Lower lobe of right lung (tissue), 2 donors: ENCODE measurements at regions not wholly inside any gene's neighbourhood (a gene's known extent, or its start where the extent isn't known, plus 50 kb on each side); places are given as distances from the start of the nearest gene placed in this dataset.

Experiments used
- ATAC-seq, 2 donors: fragments of 200-7000 bp; cut with Tn5 transposase; one replicate each; pipeline ENCODE4 v1.9.1; 2020 to 2022; ENCODE audit warnings: mild to moderate bottlenecking in 2 of 2, moderate library complexity in 2 of 2
- DNase-seq: peaks from one replicate; pipeline ENCODE4 v3.0.0-alpha.2; 2020
- H3K27ac ChIP-seq: fragments of 200-600 bp; one replicate; pipeline ENCODE4 v1.8.0; 2022
- H3K27me3 ChIP-seq: fragments of 200-600 bp; one replicate; pipeline ENCODE4 v1.8.0; 2022; ENCODE audit warnings: low read depth
- H3K36me3 ChIP-seq: fragments of 200-600 bp; one replicate; pipeline ENCODE4 v1.8.0; 2022; ENCODE audit warnings: mild to moderate bottlenecking
- H3K4me1 ChIP-seq: fragments of 200-600 bp; one replicate; pipeline ENCODE4 v1.8.0; 2022
- H3K4me3 ChIP-seq: fragments of 200-600 bp; one replicate; pipeline ENCODE4 v1.8.0; 2022; ENCODE audit warnings: mild to moderate bottlenecking
- H3K9me3 ChIP-seq: fragments of 200-600 bp; one replicate; pipeline ENCODE4 v1.8.0; 2022
- CTCF ChIP-seq: fragments of 200-600 bp; IDR thresholded peaks from one replicate; pipeline ENCODE4 v1.8.0; 2022; ENCODE audit warnings: antibody characterized with exemption, mild to moderate bottlenecking
- intact Hi-C: fragments of 100-400 bp; cut with DNase I; formaldehyde crosslinking; loops from one replicate; pipeline ENCODE4 v1.11.0; 2022
- donor health status: DM: no; HTN: yes; CAD: no; lungs with severe emphysema.

GRCh38 chr18:79625924-79626561 lies 53.6 kb upstream of the CTDP1 start:
- Histone ChIP-seq H3K4me3 (no peak overlapping the region), H3K36me3 (no peaks in the 10 kb centered on the region), H3K27me3 (peaks cover 22% of the 10 kb centered on the region), H3K4me1 (peaks cover 20% of the 10 kb centered on the region), H3K27ac (no peak overlapping the region), H3K9me3 (no peaks in the 10 kb centered on the region)
- intact Hi-C loops, result no loop called here
- DNase-seq, result no peak
- TF ChIP-seq CTCF, result no peak
- ATAC-seq, result no peak

- Histone ChIP-seq H3K27ac (no peak overlapping the region), H3K36me3 (no peaks in the 10 kb centered on the region), H3K27me3 (peaks cover 22% of the 10 kb centered on the region), H3K9me3 (no peaks in the 10 kb centered on the region), H3K4me1 (peaks cover 20% of the 10 kb centered on the region), H3K4me3 (no peak overlapping the region)
- intact Hi-C loops, result no loop called here
- DNase-seq (no peak), ATAC-seq (no peak)
- no peak for TF ChIP-seq CTCF
These were observed 52.5 kb upstream of the CTDP1 start for GRCh38 chr18:79626905-79627749.

- no peak overlapping the region for H3K27ac ChIP-seq
- H3K4me1 ChIP-seq, result peaks cover 20% of the 10 kb centered on the region
- DNase-seq (no peak), ATAC-seq (no peak)
- H3K4me3 ChIP-seq, result no peak overlapping the region
- intact Hi-C loops, result no loop called here
- H3K9me3 ChIP-seq, result no peaks in the 10 kb centered on the region
- H3K36me3 ChIP-seq, result no peaks in the 10 kb centered on the region
- peaks cover 22% of the 10 kb centered on the region for H3K27me3 ChIP-seq
- TF ChIP-seq CTCF, result no peak
These were observed 51.8 kb upstream of the CTDP1 start for GRCh38 chr18:79627750-79628294.

GRCh38 chr18:79628416-79629248 lies 51.0 kb upstream of the CTDP1 start:
- Histone ChIP-seq H3K27me3 (peaks cover 22% of the 10 kb centered on the region), H3K36me3 (no peaks in the 10 kb centered on the region), H3K27ac (no peak overlapping the region), H3K4me3 (no peak overlapping the region), H3K9me3 (no peaks in the 10 kb centered on the region), H3K4me1 (peaks cover 20% of the 10 kb centered on the region)
- no peak for DNase-seq
- intact Hi-C loops, result no loop called here
- ATAC-seq, result no peak
- no peak for TF ChIP-seq CTCF

GRCh38 chr18:79629249-79629558 lies 50.4 kb upstream of the CTDP1 start:
- no peak for ATAC-seq
- H3K4me3 ChIP-seq, result no peak overlapping the region
- DNase-seq, result no peak
- H3K36me3 ChIP-seq, result no peaks in the 10 kb centered on the region
- no peak for TF ChIP-seq CTCF
- H3K27me3 ChIP-seq, result peaks cover 22% of the 10 kb centered on the region
- H3K4me1 ChIP-seq, result peaks cover 18% of the 10 kb centered on the region
- no peak overlapping the region for H3K27ac ChIP-seq
- intact Hi-C loops, result no loop called here
- no peaks in the 10 kb centered on the region for H3K9me3 ChIP-seq
